GM12891 (cell line): ENCODE measurements at regions not wholly inside any gene's neighbourhood (a gene's known extent, or its start where the extent isn't known, plus 50 kb on each side); places are given as distances from the start of the nearest gene placed in this dataset.
A peak's percentile ranks its signal among the peaks of the same experiment; 100 is the strongest.

Source experiments
- DNase-seq: peaks from one replicate; pipeline ENCODE4 v3.0.0; 2011; ENCODE audit warnings: low spot score; ENCODE audit not compliant: insufficient read length
- FAIRE-seq: peaks from 2 replicates; lab custom pipeline; 2011; peaks lifted over from hg19 to GRCh38; lab: Jason Lieb, UNC
- PAX5 ChIP-seq: IDR thresholded peaks from 2 replicates; pipeline ENCODE4 v1.6.1; 2011; ENCODE audit warnings: low read length, moderate library complexity, mild to moderate bottlenecking; ENCODE audit not compliant: insufficient read depth, severe bottlenecking
- POLR2A ChIP-seq: IDR thresholded peaks from 2 replicates; pipeline ENCODE4 v1.6.1; 2011; ENCODE audit warnings: low read depth, low read length, control low read depth
- POLR2AphosphoS5 ChIP-seq: IDR thresholded peaks from 2 replicates; pipeline ENCODE4 v1.6.1; 2011; ENCODE audit warnings: low read depth, low read length, control low read depth
- POU2F2 ChIP-seq: IDR thresholded peaks from 2 replicates; pipeline ENCODE4 v1.6.1; 2011; ENCODE audit warnings: low read depth, mild to moderate bottlenecking, control low read depth, low read length, moderate library complexity
- SPI1 ChIP-seq: IDR thresholded peaks from 2 replicates; pipeline ENCODE4 v1.6.1; 2011; ENCODE audit warnings: low read depth, low read length, control low read depth
- TAF1 ChIP-seq: IDR thresholded peaks from 2 replicates; pipeline ENCODE4 v1.6.1; 2011; ENCODE audit warnings: low read depth, low read length, control low read depth

DNA sequence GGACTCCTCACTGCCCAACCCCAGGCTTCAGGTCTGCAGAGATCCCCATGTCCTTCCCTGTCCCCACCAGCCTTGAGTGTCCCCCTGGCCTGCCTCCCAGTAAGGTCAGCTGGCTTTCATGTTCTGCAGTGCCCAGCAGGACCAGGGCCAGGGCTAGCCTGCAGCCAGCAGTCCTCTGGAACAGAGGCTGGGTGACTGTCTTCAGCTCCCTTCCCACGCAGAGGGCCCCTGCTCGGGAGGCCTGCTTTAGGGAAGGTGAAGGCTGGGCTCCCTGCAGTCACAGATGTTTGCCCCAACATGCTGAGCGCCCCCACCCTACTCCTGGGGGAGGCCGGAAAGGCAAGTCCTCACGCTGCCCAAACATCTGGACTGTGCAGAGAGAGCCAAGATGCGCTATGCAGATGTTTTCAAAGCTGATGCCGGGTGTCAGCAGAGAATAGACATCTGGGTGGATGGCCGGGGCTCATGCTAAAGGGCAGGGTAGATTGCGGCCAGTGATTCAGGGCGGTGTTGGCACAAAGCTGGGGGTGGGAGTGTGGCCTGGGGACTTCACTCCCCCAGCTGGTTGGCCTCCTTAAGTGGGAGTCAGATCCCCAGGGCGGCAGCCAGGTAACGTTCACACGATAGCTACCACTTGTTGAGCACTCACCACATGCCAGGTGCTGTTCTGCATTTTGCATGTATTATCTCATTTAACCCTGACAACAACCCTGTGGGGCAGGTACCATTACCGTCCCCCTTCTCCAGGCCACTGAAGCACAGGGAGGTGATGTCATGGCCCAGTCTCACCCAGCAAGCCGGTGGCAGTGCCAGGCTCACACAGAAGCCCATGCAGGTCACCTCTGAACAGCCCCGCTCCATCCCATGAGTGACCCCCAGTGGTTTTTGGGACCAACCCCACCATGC lies 71.2 kb upstream of the COL13A1 start:
- TF ChIP-seq SPI1 = no peak
- no peak for TF ChIP-seq POLR2AphosphoS5
- TF ChIP-seq TAF1 = no peak
- TF ChIP-seq POLR2A = no peak
- TF ChIP-seq POU2F2 = no peak
- TF ChIP-seq PAX5 = no peak
- DNase-seq (no peak), FAIRE-seq (no peak)

DNA sequence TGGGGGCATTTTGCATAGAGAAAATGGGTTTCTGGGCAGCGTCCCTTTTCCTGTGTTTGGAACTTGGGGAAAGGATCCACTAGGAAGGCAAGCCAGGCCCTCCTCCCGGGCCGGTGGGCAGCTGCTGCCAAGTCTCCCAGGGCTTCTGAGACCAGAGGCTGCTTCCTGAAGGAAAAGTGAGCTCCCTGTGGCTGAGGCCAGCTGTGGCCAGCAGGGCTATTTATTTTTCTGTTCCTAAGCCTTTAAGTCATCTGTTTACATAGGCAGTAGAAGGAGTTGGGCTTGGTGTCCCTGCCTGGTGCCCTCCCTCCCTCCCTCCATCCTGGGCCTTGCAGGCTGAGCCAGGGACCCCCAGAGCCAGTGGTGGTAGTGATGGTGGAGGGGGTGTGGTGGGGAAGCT lies 70.5 kb upstream of the COL13A1 start:
- FAIRE-seq = no peak
- no peak for TF ChIP-seq TAF1
- TF ChIP-seq POLR2A = no peak
- no peak for TF ChIP-seq SPI1
- no peak for TF ChIP-seq POLR2AphosphoS5

GRCh38 chr10:69731698-69732097 lies 70.0 kb upstream of the COL13A1 start:
- DNase-seq = no peak
- TF ChIP-seq PAX5 (no peak), POLR2A (no peak), POU2F2 (no peak), SPI1 (no peak), POLR2AphosphoS5 (no peak), TAF1 (no peak)
- FAIRE-seq = no peak

More for the DNA sequence above, 70.5 kb upstream of the COL13A1 start:
- no peak for DNase-seq

- no peak for FAIRE-seq
- TF ChIP-seq TAF1 (no peak), POU2F2 (no peak), PAX5 (no peak), POLR2A (no peak)
These were observed 69.4 kb upstream of the COL13A1 start for GRCh38 chr10:69732147-69732825.

GRCh38 chr10:69732826-69733150 lies 68.9 kb upstream of the COL13A1 start:
- DNase-seq (no peak), FAIRE-seq (no peak)
- TF ChIP-seq POLR2AphosphoS5 = no peak
- no peak for TF ChIP-seq POU2F2
- TF ChIP-seq PAX5 = no peak
- no peak for TF ChIP-seq SPI1
- no peak for TF ChIP-seq POLR2A
- TF ChIP-seq TAF1 = no peak

More at GRCh38 chr10:69732147-69732825, 69.4 kb upstream of the COL13A1 start:
- no peak for DNase-seq

- DNase-seq = no peak
- no peak for TF ChIP-seq PAX5
- no peak for TF ChIP-seq POLR2A
- TF ChIP-seq SPI1 = no peak
- TF ChIP-seq POLR2AphosphoS5 = no peak
- TF ChIP-seq TAF1 = no peak
- no peak for TF ChIP-seq POU2F2
- no peak for FAIRE-seq
These were observed 67.9 kb upstream of the COL13A1 start for GRCh38 chr10:69733791-69734261.

- TF ChIP-seq POLR2AphosphoS5 = no peak
- no peak for TF ChIP-seq POU2F2
- TF ChIP-seq PAX5 = no peak
- no peak for TF ChIP-seq SPI1
- TF ChIP-seq POLR2A = no peak
- no peak for TF ChIP-seq TAF1
- DNase-seq (no peak), FAIRE-seq (peak; percentile 59)
These were observed 67.3 kb upstream of the COL13A1 start for GRCh38 chr10:69734416-69734796.

DNA sequence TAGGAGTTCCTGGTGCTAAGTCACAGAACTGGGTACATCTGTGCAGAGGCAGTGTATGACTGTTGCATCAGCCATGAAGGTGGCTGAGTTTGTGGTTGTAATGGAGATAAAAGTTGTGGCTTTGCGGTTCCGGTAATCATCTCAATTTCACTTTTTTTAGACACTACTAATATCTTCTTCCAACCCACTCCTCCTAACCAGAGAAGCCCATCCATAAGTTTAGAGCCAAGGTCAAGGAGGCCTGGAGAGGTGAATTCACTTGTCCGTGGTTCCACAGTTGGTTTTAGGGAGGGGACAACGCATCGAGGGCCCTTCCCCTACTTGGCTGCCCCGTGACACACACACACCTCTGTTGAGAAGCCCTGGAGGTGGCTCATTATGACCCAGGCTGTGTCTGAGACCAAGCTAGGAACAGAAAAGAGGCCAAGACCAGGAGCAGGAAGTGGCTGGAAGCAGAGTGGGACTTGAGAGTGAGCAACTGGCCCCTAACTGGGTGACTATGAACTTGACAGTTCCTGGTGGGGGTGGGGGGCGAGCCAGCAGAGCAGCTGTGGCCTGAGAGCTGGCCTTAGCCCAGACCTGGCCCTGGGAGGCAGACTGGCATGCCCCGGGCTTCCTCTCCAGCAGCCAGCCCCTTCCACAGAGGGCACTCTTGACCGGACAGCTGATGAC lies 66.8 kb upstream of the COL13A1 start:
- TF ChIP-seq SPI1 = no peak
- no peak for TF ChIP-seq TAF1
- FAIRE-seq = no peak
- DNase-seq = no peak

DNA sequence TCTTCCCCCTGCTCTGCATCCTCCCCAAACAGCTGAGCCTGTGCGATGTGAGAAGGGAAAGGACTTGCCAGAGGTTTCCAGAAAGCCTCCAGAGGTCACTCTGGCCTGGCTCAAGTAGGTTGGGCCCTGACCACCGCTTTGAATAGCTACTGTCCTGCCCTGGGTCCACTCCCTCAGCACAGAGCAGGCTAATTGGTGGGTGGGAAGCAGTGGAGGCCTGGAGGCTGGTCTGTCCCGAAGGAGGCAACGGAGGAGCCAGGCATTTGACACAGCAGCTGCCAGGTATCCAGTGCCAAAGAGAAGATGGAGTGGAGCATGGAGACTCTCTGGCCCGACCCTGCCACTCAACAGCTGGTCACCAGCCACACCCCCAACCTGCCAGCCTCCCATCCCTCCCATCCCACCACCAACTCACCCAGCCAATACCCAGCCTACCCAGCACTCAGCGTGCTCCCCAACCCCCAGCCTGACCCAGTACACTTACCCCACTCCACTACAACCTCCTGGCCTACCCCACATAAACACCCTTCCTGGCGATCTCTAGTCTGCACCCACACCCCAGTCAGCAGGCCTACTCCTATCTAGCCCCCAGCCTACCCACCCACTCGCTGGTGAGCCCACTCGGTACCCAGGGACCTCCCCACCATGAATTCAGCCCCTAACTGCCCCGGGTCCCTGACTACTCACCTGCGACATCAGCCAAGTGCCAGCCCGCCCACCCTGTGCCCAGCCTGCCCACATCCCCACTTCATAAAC lies 64.6 kb upstream of the COL13A1 start:
- DNase-seq = no peak
- FAIRE-seq = no peak
- no peak for TF ChIP-seq POU2F2
- TF ChIP-seq SPI1 = no peak
- no peak for TF ChIP-seq POLR2AphosphoS5
- TF ChIP-seq POLR2A = no peak
- TF ChIP-seq TAF1 = no peak
- no peak for TF ChIP-seq PAX5
